WERI-Rb-1 (cell line): ENCODE measurements at regions not wholly inside any gene's neighbourhood (a gene's known extent, or its start where the extent isn't known, plus 50 kb on each side); places are given as distances from the start of the nearest gene placed in this dataset.
"Not testable (repeated sequence)": the region's sequence is repeated elsewhere in the genome, so short reads cannot be mapped to it uniquely, and the experiment has no call there.

Experiments used
- DNase-seq: peaks from one replicate; pipeline ENCODE4 v3.0.0-alpha.2; 2020
- H3K27ac ChIP-seq: fragments of 250-450 bp; sonication (Bioruptor Pico); 2 replicates; pipeline ENCODE4 v1.5.1; 2020; ENCODE audit warnings: mild to moderate bottlenecking, moderate library complexity
- H3K27me3 ChIP-seq: fragments of 250-450 bp; sonication (Bioruptor Pico); 2 replicates; pipeline ENCODE4 v1.5.1; 2021; ENCODE audit warnings: mild to moderate bottlenecking, low read depth, moderate library complexity; ENCODE audit not compliant: insufficient read depth, severe bottlenecking
- H3K36me3 ChIP-seq: fragments of 250-450 bp; sonication (Bioruptor Pico); 2 replicates; pipeline ENCODE4 v1.5.1; 2020; ENCODE audit warnings: mild to moderate bottlenecking, moderate library complexity
- H3K4me3 ChIP-seq: 2 replicates; pipeline ENCODE4 v1.5.1; 2011; ENCODE audit warnings: low read depth, mild to moderate bottlenecking, control low read depth, low read length
- H3K9me3 ChIP-seq: fragments of 250-450 bp; sonication (Bioruptor Pico); 2 replicates; pipeline ENCODE4 v1.5.1; 2021; ENCODE audit warnings: mild to moderate bottlenecking, moderate library complexity; ENCODE audit not compliant: severe bottlenecking
- TF ChIP-seq, protein P1 (sequence below): IDR thresholded peaks from 2 replicates; pipeline ENCODE4 v1.5.1; 2011; ENCODE audit warnings: low read depth, mild to moderate bottlenecking, control low read depth, inconsistent platforms, low read length

GRCh38 chr6:12543953-12544352 is 172.6 kb upstream of the PHACTR1 start:
- H3K9me3 ChIP-seq: peaks cover 11% of the 10 kb centered on the region
- H3K27me3 ChIP-seq: no peaks in the 10 kb centered on the region
- H3K27ac ChIP-seq: no peak overlapping the region
- no peak for DNase-seq
- no peak overlapping the region for H3K4me3 ChIP-seq
- TF ChIP-seq, protein P1, sequence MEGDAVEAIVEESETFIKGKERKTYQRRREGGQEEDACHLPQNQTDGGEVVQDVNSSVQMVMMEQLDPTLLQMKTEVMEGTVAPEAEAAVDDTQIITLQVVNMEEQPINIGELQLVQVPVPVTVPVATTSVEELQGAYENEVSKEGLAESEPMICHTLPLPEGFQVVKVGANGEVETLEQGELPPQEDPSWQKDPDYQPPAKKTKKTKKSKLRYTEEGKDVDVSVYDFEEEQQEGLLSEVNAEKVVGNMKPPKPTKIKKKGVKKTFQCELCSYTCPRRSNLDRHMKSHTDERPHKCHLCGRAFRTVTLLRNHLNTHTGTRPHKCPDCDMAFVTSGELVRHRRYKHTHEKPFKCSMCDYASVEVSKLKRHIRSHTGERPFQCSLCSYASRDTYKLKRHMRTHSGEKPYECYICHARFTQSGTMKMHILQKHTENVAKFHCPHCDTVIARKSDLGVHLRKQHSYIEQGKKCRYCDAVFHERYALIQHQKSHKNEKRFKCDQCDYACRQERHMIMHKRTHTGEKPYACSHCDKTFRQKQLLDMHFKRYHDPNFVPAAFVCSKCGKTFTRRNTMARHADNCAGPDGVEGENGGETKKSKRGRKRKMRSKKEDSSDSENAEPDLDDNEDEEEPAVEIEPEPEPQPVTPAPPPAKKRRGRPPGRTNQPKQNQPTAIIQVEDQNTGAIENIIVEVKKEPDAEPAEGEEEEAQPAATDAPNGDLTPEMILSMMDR: no peak
- H3K36me3 ChIP-seq: no peaks in the 10 kb centered on the region

GRCh38 chr6:12544821-12545565 is 171.6 kb upstream of the PHACTR1 start:
- H3K27ac ChIP-seq: no peak overlapping the region
- DNase-seq: no peak
- no peaks in the 10 kb centered on the region for H3K27me3 ChIP-seq
- peaks cover 14% of the 10 kb centered on the region for H3K9me3 ChIP-seq
- TF ChIP-seq, protein P1: no peak
- no peak overlapping the region for H3K4me3 ChIP-seq
- H3K36me3 ChIP-seq: no peaks in the 10 kb centered on the region

DNA sequence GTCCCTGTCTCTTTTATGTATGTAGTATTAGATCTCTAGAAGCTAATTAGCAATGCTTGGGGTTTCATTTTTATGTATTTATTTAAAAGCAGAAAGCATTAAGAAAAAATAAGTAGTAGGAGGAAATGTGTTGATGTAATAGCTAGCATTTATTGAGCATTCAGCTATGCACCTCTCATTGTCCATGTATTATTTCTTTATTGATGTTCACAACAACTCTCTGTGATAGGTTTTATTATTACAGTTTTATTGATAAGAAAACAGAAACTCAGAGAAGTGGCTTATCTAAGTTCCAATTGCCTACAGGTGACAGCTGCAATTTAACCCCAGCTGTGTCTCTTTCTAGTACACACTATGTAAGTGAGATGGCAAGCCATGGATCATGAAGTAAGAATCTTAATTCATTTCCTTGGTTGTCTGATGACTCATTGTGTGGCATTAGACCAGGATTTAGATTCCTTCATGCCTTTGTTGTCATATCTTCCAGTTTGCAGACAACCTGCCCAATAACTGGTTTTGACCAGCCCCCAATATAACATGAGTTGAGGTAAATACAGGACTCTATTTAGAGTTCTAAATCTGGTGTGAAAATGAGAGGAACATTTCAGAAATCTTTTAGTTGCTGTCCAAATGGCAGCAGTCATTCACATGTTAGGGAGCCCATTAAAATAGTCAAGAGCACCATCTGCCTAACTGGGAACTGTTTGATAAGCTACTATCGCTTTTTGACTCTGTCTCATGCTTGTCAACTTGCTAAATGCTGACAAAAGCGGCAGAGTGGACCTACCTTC is 170.8 kb upstream of the PHACTR1 start:
- Histone ChIP-seq H3K9me3 (peaks cover 14% of the 10 kb centered on the region), H3K4me3 (no peak overlapping the region), H3K27me3 (no peaks in the 10 kb centered on the region), H3K36me3 (no peaks in the 10 kb centered on the region), H3K27ac (no peak overlapping the region)
- TF ChIP-seq, protein P1: no peak
- no peak for DNase-seq

GRCh38 chr6:12546410-12547002 is 170.1 kb upstream of the PHACTR1 start:
- Histone ChIP-seq H3K27ac (no peak overlapping the region), H3K4me3 (no peak overlapping the region), H3K9me3 (peaks cover 14% of the 10 kb centered on the region), H3K36me3 (no peaks in the 10 kb centered on the region), H3K27me3 (no peaks in the 10 kb centered on the region)
- TF ChIP-seq, protein P1: no peak
- no peak for DNase-seq

DNA sequence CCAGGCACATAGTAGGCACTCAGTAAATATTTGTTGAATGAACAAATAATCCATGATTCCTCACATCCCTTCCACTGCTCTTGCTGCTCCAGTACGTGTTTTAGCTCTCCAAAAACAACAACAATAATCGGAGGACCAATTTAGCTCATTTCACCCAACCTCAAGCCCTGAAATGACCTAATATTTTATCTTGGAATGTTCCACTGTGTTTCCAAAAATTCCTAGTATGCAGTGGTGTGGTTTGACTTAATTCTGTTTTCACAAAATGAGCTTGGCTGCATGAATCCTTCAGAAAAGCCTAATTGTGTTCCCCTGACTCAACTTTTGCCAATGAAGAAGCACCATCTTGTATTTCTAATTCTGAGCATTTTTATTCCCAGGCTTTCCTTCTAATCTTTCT is 168.0 kb upstream of the PHACTR1 start:
- no peaks in the 10 kb centered on the region for H3K27me3 ChIP-seq
- H3K27ac ChIP-seq: no peak overlapping the region
- DNase-seq: no peak
- TF ChIP-seq, protein P1: no peak
- peaks cover 3% of the 10 kb centered on the region for H3K9me3 ChIP-seq
- no peak overlapping the region for H3K4me3 ChIP-seq
- H3K36me3 ChIP-seq: no peaks in the 10 kb centered on the region

DNA sequence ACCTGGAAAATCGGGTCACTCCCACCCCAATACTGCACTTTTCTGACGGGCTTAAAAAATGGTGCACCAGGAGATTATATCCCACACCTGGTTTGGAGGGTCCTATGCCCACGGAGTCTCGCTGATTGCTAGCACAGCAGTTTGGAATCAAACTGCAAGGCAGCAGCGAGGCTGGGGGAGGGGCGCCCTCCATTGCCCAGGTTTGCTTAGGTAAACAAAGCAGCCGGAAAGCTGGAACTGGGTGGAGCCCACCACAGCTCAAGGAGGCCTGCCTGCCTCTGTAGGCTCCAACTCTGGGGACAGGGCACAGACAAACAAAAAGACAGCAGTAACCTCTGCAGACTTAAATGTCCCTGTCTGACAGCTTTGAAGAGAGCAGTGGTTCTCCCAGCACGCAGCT is 167.1 kb upstream of the PHACTR1 start:
- not testable (repeated sequence) for H3K4me3 ChIP-seq, DNase-seq, H3K9me3 ChIP-seq, H3K27ac ChIP-seq, H3K27me3 ChIP-seq, H3K36me3 ChIP-seq

- H3K9me3 ChIP-seq: peaks cover 16% of the 10 kb centered on the region
- not testable (repeated sequence) for H3K36me3 ChIP-seq, H3K27ac ChIP-seq, H3K4me3 ChIP-seq, DNase-seq, H3K27me3 ChIP-seq
Measured at GRCh38 chr6:12554820-12555219, 161.7 kb upstream of the PHACTR1 start.
